CD8-positive, alpha-beta memory T cell (primary cell): ENCODE measurements at regions not wholly inside any gene's neighbourhood (a gene's known extent, or its start where the extent isn't known, plus 50 kb on each side); places are given as distances from the start of the nearest gene placed in this dataset.
"Not testable (repeated sequence)": the region's sequence is repeated elsewhere in the genome, so short reads cannot be mapped to it uniquely, and the experiment has no call there.

Experiments
- CTCF ChIA-PET: fragments of 350-600 bp; sonication (Branson Sonifier 250); formaldehyde crosslinking; loops from one replicate; lab custom pipeline; 2021; ENCODE audit warnings: antibody characterized with exemption; lab: Charles Lee
- POLR2A ChIA-PET: fragments of 350-600 bp; sonication (Branson Sonifier 250); formaldehyde crosslinking; loops from one replicate; lab custom pipeline; 2021; ENCODE audit warnings: antibody characterized with exemption; lab: Charles Lee
- DNase-seq, 5 donors: peaks; one replicate each; pipeline versions ENCODE4 v3.0.0 to v3.0.0-alpha.2; 2020 to 2022; ENCODE audit warnings: mixed read lengths in 1 of 5
- H3K27ac ChIP-seq: one replicate; pipeline ENCODE4 v1.7.0; 2013; ENCODE audit warnings: low read depth, mild to moderate bottlenecking, low read length, moderate library complexity
- H3K27me3 ChIP-seq: 2 replicates; pipeline ENCODE4 v1.7.0; 2013; ENCODE audit warnings: low read length, mild to moderate bottlenecking; ENCODE audit not compliant: insufficient read depth, poor library complexity, severe bottlenecking
- H3K36me3 ChIP-seq: 2 replicates; pipeline ENCODE4 v1.7.0; 2013; ENCODE audit warnings: mild to moderate bottlenecking, low read length, moderate library complexity; ENCODE audit not compliant: insufficient read depth
- H3K4me1 ChIP-seq: 2 replicates; pipeline ENCODE4 v1.7.0; 2013; ENCODE audit warnings: mild to moderate bottlenecking, low read length, moderate library complexity; ENCODE audit not compliant: insufficient read depth
- H3K4me3 ChIP-seq: 2 replicates; pipeline ENCODE4 v1.7.0; 2013; ENCODE audit warnings: mild to moderate bottlenecking, low read length
- H3K9me3 ChIP-seq: 2 replicates; pipeline ENCODE4 v1.7.0; 2013; ENCODE audit warnings: mild to moderate bottlenecking, low read length
- H3K27ac Mint-ChIP-seq, 8 donors: one replicate each; pipeline ENCODE4 v1.8.0; 2020 to 2021; ENCODE audit warnings: mixed read lengths in 8 of 8, mild to moderate bottlenecking in 6 of 8, inconsistent platforms in 3 of 8, moderate library complexity in 3 of 8
- H3K27me3 Mint-ChIP-seq, 2 donors: one replicate each; pipeline ENCODE4 v1.8.0; 2020 to 2021; ENCODE audit warnings: mixed read lengths in 2 of 2, mild to moderate bottlenecking in 1 of 2, moderate library complexity in 1 of 2
- H3K36me3 Mint-ChIP-seq, 3 donors: one replicate each; pipeline ENCODE4 v1.8.0; 2020 to 2021; ENCODE audit warnings: mixed read lengths in 3 of 3, inconsistent platforms in 1 of 3, mild to moderate bottlenecking in 1 of 3
- H3K4me1 Mint-ChIP-seq, 3 donors: one replicate each; pipeline ENCODE4 v1.8.0; 2020 to 2021; ENCODE audit warnings: mixed read lengths in 3 of 3, inconsistent platforms in 1 of 3, mild to moderate bottlenecking in 1 of 3
- H3K4me3 Mint-ChIP-seq, 7 donors: one replicate each; pipeline ENCODE4 v1.8.0; 2020 to 2021; ENCODE audit warnings: mixed read lengths in 7 of 7, mild to moderate bottlenecking in 6 of 7, moderate library complexity in 4 of 7, inconsistent platforms in 2 of 7
- H3K9me3 Mint-ChIP-seq, 5 donors: one replicate each; pipeline ENCODE4 v1.8.0; 2020 to 2022; ENCODE audit warnings: mixed read lengths in 5 of 5, mild to moderate bottlenecking in 3 of 5, moderate library complexity in 2 of 5, inconsistent platforms in 1 of 5

- Histone ChIP-seq H3K4me3 (no peak overlapping the region), H3K36me3 (no peaks in the 10 kb centered on the region), H3K27ac (no peak overlapping the region), H3K4me1 (no peaks in the 10 kb centered on the region), H3K9me3 (no peaks in the 10 kb centered on the region), H3K27me3 (no peaks in the 10 kb centered on the region)
- ChIA-PET CTCF (no interaction called here), POLR2A (no interaction called here)
- DNase-seq, result no peak
- H3K27ac Mint-ChIP-seq, result no peak overlapping the region
- no peak overlapping the region for H3K4me3 Mint-ChIP-seq
- H3K9me3 Mint-ChIP-seq, result no peaks in the 10 kb centered on the region
- no peaks in the 10 kb centered on the region for H3K36me3 Mint-ChIP-seq
- H3K27me3 Mint-ChIP-seq, result peaks cover 0 to 12% of the 10 kb centered on the region in 2 donors
- H3K4me1 Mint-ChIP-seq, result peaks cover 2 to 30% (median 9%) of the 10 kb centered on the region in 3 donors
These were observed 50.3 kb upstream of the SNRK start for GRCh38 chr3:43236008-43236407.

DNA sequence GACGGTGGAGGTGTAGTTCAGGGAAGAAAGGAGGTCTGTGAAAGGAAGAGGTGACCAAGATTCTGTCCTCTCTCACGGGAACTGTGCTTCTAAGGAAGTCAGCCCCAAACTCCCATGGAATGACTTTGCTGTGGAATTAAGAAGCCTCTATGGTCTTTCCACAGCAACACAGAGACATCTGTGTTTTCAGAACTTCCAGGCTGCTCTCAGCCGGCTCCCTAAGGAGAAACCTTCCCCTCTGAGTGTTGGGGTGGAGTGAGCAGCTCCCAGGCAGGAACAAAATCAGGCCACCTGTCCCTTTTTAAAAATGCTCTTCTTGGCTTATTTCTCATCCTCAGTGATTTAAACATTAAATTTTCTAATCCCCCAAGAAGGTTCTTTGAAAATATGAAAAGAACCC lies 53.3 kb upstream of the SNRK start:
- peaks cover 3 to 9% of the 10 kb centered on the region in 2 donors for H3K27me3 Mint-ChIP-seq
- peaks cover 2 to 25% (median 9%) of the 10 kb centered on the region in 3 donors for H3K4me1 Mint-ChIP-seq
- ChIA-PET POLR2A (no interaction called here), CTCF (interaction anchor here (1.0 kb wide), 1 partner anchor 22 kb away, joined by 3 read pairs; no protein-coding TSS in a partner anchor)
- DNase-seq, result no peak
- H3K4me3 Mint-ChIP-seq, result no peak overlapping the region
- Histone ChIP-seq H3K9me3 (no peaks in the 10 kb centered on the region), H3K27me3 (no peaks in the 10 kb centered on the region), H3K36me3 (no peaks in the 10 kb centered on the region), H3K4me3 (no peak overlapping the region), H3K4me1 (no peaks in the 10 kb centered on the region), H3K27ac (no peak overlapping the region)
- H3K36me3 Mint-ChIP-seq, result peaks cover 0 to 3% (median 0%) of the 10 kb centered on the region in 3 donors
- peaks cover 0 to 8% (median 3%) of the 10 kb centered on the region in 5 donors for H3K9me3 Mint-ChIP-seq
- H3K27ac Mint-ChIP-seq, result no peak overlapping the region

DNA sequence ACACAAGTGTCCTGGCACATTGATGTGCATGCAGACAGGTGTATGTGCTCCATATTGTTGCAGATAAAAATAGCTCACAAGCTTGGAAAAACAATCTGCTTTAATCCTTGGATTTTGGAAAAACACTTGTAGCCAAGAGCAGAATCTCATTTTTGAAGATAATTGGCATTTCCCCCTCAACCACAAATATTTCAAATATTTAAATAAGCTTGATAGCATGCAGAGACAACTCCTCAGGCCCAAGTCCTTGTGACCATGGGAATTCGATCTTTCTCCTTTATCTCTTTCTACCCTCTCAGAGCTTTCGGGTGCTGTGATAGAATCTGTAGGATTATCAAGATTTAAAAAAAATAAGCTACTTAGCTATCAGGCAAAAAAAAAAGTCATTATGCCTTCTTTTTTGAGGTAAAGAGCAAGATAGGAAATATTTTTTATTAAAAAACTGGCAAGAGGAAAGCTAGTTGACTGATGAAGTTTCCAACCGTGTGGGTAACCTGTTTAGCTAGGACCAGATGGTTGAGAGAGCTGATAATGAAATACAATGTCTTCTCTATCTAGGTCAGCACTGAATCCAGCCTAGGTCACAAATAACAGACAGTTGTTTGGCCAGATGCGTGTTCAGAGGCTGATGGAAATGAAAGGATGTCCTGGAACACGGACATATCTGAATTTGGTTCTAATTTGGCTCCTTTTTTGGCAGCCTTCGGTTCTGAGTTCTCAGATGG lies 54.9 kb upstream of the SNRK start:
- H3K4me1 ChIP-seq, result no peaks in the 10 kb centered on the region
- Mint-ChIP-seq H3K9me3 (peaks cover 8 to 21% (median 16%) of the 10 kb centered on the region in 5 donors), H3K4me3 (no peak overlapping the region), H3K27me3 (peaks cover 0 to 3% of the 10 kb centered on the region in 2 donors), H3K27ac (no peak overlapping the region), H3K4me1 (peaks cover 0 to 18% (median 8%) of the 10 kb centered on the region in 3 donors), H3K36me3 (peaks cover 2 to 14% (median 3%) of the 10 kb centered on the region in 3 donors)
- ChIA-PET POLR2A (no interaction called here), CTCF (interaction anchor here (1.7 kb wide), 1 partner anchor 147 kb away, joined by 4 read pairs; no protein-coding TSS in a partner anchor)
- H3K4me3 ChIP-seq, result no peak overlapping the region
- H3K27ac ChIP-seq, result no peak overlapping the region
- no peak for DNase-seq
- H3K27me3 ChIP-seq, result no peaks in the 10 kb centered on the region
- H3K9me3 ChIP-seq, result no peaks in the 10 kb centered on the region
- H3K36me3 ChIP-seq, result no peaks in the 10 kb centered on the region

DNA sequence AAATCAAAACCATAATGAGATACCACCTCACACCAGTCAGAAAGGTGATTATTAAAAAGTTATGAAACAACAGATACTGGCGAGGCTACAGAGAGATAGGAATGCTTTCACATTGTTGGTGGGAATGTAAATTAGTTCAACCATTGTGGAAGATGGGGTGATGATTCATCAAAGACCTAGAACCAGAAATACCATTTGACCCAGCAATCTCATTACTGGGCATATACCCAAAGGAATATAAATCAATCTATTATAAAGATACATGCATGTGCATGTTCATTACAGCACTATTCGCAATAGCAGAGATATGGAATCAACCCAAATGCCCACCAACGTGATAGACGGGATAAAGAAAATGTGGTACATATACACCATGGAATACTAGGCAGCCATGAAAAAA lies 56.5 kb upstream of the SNRK start:
- CTCF ChIA-PET, result interaction anchor here (1.5 kb wide), 1 partner anchor 8 kb away, joined by 3 read pairs; no protein-coding TSS in a partner anchor
- H3K27ac Mint-ChIP-seq, H3K27me3 ChIP-seq, POLR2A ChIA-PET, H3K4me3 ChIP-seq, H3K4me3 Mint-ChIP-seq, H3K27ac ChIP-seq, H3K36me3 ChIP-seq, DNase-seq, H3K4me1 ChIP-seq, H3K9me3 ChIP-seq, H3K27me3 Mint-ChIP-seq: not testable (repeated sequence)
- peaks cover 2 to 14% (median 3%) of the 10 kb centered on the region in 3 donors for H3K36me3 Mint-ChIP-seq
- peaks cover 6 to 19% (median 10%) of the 10 kb centered on the region in 3 donors for H3K4me1 Mint-ChIP-seq
- peaks cover 8 to 21% (median 18%) of the 10 kb centered on the region in 5 donors for H3K9me3 Mint-ChIP-seq

DNA sequence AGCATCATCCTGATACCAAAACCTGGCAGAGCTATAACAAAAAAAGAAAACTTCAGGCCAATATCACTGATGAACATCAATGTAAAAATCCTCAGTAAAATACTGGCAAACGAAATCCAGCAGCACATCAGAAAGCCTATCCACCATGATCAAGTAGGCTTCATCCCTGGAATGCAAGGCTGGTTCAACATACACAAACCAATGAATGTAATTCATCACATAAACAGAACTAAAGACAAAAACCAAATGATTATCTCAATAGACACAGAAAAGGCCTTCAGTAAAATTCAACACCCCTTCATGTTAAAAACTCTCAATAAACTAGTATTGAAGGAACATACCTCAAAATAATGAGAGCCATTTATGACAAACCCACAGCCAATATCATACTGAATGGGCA lies 58.7 kb upstream of the SNRK start:
- peaks cover 26% of the 10 kb centered on the region for H3K4me1 ChIP-seq
- H3K27me3 ChIP-seq, POLR2A ChIA-PET, H3K4me3 ChIP-seq, H3K4me3 Mint-ChIP-seq, H3K9me3 ChIP-seq, H3K27me3 Mint-ChIP-seq, H3K36me3 ChIP-seq, DNase-seq, H3K27ac Mint-ChIP-seq, H3K27ac ChIP-seq: not testable (repeated sequence)
- H3K4me1 Mint-ChIP-seq, result peaks cover 25 to 29% (median 25%) of the 10 kb centered on the region in 3 donors
- CTCF ChIA-PET, result interaction anchor here (1.2 kb wide), 1 partner anchor 266 kb away, joined by 3 read pairs; no protein-coding TSS in a partner anchor
- H3K9me3 Mint-ChIP-seq, result peaks cover 8 to 21% (median 18%) of the 10 kb centered on the region in 5 donors
- peaks cover 2 to 14% (median 3%) of the 10 kb centered on the region in 3 donors for H3K36me3 Mint-ChIP-seq

GRCh38 chr3:43224405-43225073 lies 61.8 kb upstream of the SNRK start:
- H3K9me3 ChIP-seq, result no peaks in the 10 kb centered on the region
- no peak overlapping the region for H3K4me3 ChIP-seq
- H3K27ac ChIP-seq, result no peak overlapping the region
- peaks cover 45 to 50% (median 50%) of the 10 kb centered on the region in 3 donors for H3K4me1 Mint-ChIP-seq
- H3K36me3 ChIP-seq, result no peaks in the 10 kb centered on the region
- peaks cover 48% of the 10 kb centered on the region for H3K4me1 ChIP-seq
- no peaks in the 10 kb centered on the region for H3K27me3 Mint-ChIP-seq
- DNase-seq, result no peak
- peak overlapping the region in 5 of 7 donors; percentile 32 to 71 (median 47) for H3K4me3 Mint-ChIP-seq
- peaks cover 2 to 14% (median 3%) of the 10 kb centered on the region in 3 donors for H3K36me3 Mint-ChIP-seq
- H3K9me3 Mint-ChIP-seq, result peaks cover 8 to 21% (median 18%) of the 10 kb centered on the region in 5 donors
- peak overlapping the region in 7 of 8 donors; percentile 28 to 89 (median 70) for H3K27ac Mint-ChIP-seq
- no peaks in the 10 kb centered on the region for H3K27me3 ChIP-seq
- POLR2A ChIA-PET, result no interaction called here
- CTCF ChIA-PET, result interaction anchor here (1.2 to 2.4 kb wide), 7 partner anchors 44 to 277 kb away, joined by 3 to 28 read pairs (median 8); no protein-coding TSS in a partner anchor

DNA sequence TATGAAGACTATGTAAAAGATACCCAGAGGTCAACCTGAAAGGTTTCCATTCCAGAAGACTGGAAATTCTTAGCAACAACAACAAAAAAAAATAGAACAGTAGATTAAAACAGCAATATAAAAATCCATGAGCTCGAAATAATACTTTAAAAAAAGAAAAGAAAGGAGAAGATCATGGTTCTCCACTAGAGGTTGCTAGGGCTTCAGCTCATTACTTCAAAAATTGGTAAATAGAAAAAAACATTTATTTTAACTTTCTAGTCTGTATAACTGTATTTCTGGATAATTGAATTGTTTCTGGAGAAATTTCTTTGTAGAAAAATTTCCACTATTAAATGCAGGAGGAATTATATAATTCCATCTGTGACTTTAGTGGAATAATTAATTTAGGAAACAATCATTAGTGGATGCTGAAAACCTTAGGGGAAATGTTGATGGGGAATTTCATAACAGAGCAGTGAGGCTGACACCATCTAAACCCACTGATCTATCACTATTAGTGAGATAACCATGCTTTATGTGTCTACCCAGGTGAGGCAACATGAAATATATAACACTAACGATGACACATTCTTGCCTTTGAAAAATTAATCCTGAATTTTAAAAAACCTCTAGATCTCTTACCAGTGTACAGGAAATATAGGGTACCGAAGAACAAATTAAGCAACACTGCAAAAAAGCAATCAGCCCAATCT lies 62.5 kb upstream of the SNRK start:
- Histone ChIP-seq H3K36me3 (no peaks in the 10 kb centered on the region), H3K27me3 (no peaks in the 10 kb centered on the region), H3K4me3 (no peak overlapping the region), H3K27ac (no peak overlapping the region), H3K9me3 (no peaks in the 10 kb centered on the region), H3K4me1 (peaks cover 48% of the 10 kb centered on the region)
- DNase-seq, result peak in 1 of 5 donors; percentile 10
- POLR2A ChIA-PET, result interaction anchor here (0.7 to 0.9 kb wide), 2 partner anchors 62 to 127 kb away, joined by 3 to 5 read pairs; partner anchors contain the start of gene SNRK
- peaks cover 2 to 14% (median 3%) of the 10 kb centered on the region in 3 donors for H3K36me3 Mint-ChIP-seq
- H3K4me3 Mint-ChIP-seq, result no peak overlapping the region
- CTCF ChIA-PET, result interaction anchor here (0.7 to 2.4 kb wide), 14 partner anchors 20 to 278 kb away, joined by 3 to 28 read pairs (median 4); no protein-coding TSS in a partner anchor
- peaks cover 8 to 20% (median 18%) of the 10 kb centered on the region in 5 donors for H3K9me3 Mint-ChIP-seq
- H3K4me1 Mint-ChIP-seq, result peaks cover 46 to 52% (median 50%) of the 10 kb centered on the region in 3 donors
- H3K27ac Mint-ChIP-seq, result peak overlapping the region in 6 of 8 donors; percentile 15 to 81 (median 51)
- H3K27me3 Mint-ChIP-seq, result no peaks in the 10 kb centered on the region
